22Rv1 (cell line): ENCODE measurements at regions not wholly inside any gene's neighbourhood (a gene's known extent, or its start where the extent isn't known, plus 50 kb on each side); places are given as distances from the start of the nearest gene placed in this dataset.

ENCODE experiments used
- ZFX ChIP-seq: fragments of 450-650 bp; IDR thresholded peaks from 2 replicates; pipeline ENCODE4 v1.6.1; 2017; ENCODE audit warnings: antibody characterized with exemption, borderline replicate concordance
- TF ChIP-seq, protein P1 (sequence below): fragments of 450-650 bp; IDR thresholded peaks from 2 replicates; pipeline ENCODE4 v1.5.1; 2017; ENCODE audit warnings: mild to moderate bottlenecking

DNA sequence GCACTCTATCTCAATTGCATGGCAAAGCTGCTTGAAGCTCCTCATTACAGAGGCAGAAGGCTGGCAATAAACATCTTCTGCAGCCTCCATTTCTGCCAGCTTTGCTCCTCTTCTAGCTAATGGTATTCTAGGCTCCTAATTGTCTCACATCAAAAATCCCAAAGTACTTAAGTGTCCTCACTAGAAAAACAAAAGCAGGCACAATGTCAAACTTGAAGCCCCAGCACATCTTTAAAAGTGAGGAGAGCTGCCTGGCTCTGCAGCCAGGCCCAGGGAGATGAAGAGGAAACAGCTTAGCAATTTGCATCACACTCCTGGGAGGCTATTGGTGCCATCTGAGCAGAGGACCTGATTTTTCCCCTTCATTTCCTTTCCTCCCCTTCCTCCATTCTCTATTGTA lies 197.1 kb downstream of the KCNJ2 start:
- TF ChIP-seq, protein P1, sequence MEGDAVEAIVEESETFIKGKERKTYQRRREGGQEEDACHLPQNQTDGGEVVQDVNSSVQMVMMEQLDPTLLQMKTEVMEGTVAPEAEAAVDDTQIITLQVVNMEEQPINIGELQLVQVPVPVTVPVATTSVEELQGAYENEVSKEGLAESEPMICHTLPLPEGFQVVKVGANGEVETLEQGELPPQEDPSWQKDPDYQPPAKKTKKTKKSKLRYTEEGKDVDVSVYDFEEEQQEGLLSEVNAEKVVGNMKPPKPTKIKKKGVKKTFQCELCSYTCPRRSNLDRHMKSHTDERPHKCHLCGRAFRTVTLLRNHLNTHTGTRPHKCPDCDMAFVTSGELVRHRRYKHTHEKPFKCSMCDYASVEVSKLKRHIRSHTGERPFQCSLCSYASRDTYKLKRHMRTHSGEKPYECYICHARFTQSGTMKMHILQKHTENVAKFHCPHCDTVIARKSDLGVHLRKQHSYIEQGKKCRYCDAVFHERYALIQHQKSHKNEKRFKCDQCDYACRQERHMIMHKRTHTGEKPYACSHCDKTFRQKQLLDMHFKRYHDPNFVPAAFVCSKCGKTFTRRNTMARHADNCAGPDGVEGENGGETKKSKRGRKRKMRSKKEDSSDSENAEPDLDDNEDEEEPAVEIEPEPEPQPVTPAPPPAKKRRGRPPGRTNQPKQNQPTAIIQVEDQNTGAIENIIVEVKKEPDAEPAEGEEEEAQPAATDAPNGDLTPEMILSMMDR, result no peak
- TF ChIP-seq ZFX, result no peak
